ENCODE measurements at regions not wholly inside any gene's neighbourhood (a gene's known extent, or its start where the extent isn't known, plus 50 kb on each side); places are given as distances from the start of the nearest gene placed in this dataset.

- H3K4me1 ChIP-seq, result no peaks in the 10 kb centered on the region
- H3K4me3 ChIP-seq, result no peak overlapping the region
- ATAC-seq (no peak), DNase-seq (no peak)
- H3K27me3 ChIP-seq, result no peaks in the 10 kb centered on the region
- WGBS, 2 donors, result 71 to 76% methylated on average over 5 of the region's 5 CpGs
- intact Hi-C loops (cut with DNase I), result no loop called here
- TF ChIP-seq POLR2A (IDR thresholded peaks at IDR 0.05) (no peak), CTCF (IDR thresholded peaks at IDR 0.05) (no peak)
- no peaks in the 10 kb centered on the region for H3K36me3 ChIP-seq (replicated peaks in 1 of 2; ENCODE audit: insufficient read depth in 1 of 2, low read depth in 2 of 2)
- no peak overlapping the region for H3K27ac ChIP-seq
- peaks cover 0 to 6% (median 0%) of the 10 kb centered on the region in 3 donors for H3K9me3 ChIP-seq
Observed at GRCh38 chr18:3391704-3392466, 58.1 kb upstream of the TGIF1 start.

- WGBS, 2 donors, result 58 to 69% methylated on average over 2 of the region's 2 CpGs
- no peak for ATAC-seq
Observed at GRCh38 chr18:3392467-3392855, 57.5 kb upstream of the TGIF1 start.

GRCh38 chr18:3394648-3395047 lies 55.3 kb upstream of the TGIF1 start:
- DNase-seq (no peak), ATAC-seq (no peak)
- 84 to 93% methylated on average over 5 of the region's 5 CpGs for WGBS, 2 donors
- Histone ChIP-seq H3K4me1 (no peaks in the 10 kb centered on the region), H3K27me3 (no peaks in the 10 kb centered on the region), H3K36me3 (replicated peaks in 1 of 2; ENCODE audit: insufficient read depth in 1 of 2, low read depth in 2 of 2) (no peaks in the 10 kb centered on the region), H3K27ac (no peak overlapping the region), H3K9me3 (peaks cover 0 to 6% (median 0%) of the 10 kb centered on the region in 3 donors), H3K4me3 (no peak overlapping the region)
- intact Hi-C loops (cut with DNase I), result no loop called here
- TF ChIP-seq CTCF (IDR thresholded peaks at IDR 0.05) (no peak), POLR2A (IDR thresholded peaks at IDR 0.05) (no peak)

More at GRCh38 chr18:3392467-3392855, 57.5 kb upstream of the TGIF1 start:
- Histone ChIP-seq H3K4me1 (no peaks in the 10 kb centered on the region), H3K36me3 (replicated peaks in 1 of 2; ENCODE audit: insufficient read depth in 1 of 2, low read depth in 2 of 2) (no peaks in the 10 kb centered on the region), H3K27ac (no peak overlapping the region), H3K27me3 (no peaks in the 10 kb centered on the region), H3K4me3 (no peak overlapping the region), H3K9me3 (peaks cover 0 to 6% (median 0%) of the 10 kb centered on the region in 3 donors)
- intact Hi-C loops (cut with DNase I), result no loop called here
- no peak for DNase-seq
- TF ChIP-seq POLR2A (IDR thresholded peaks at IDR 0.05) (no peak), CTCF (IDR thresholded peaks at IDR 0.05) (no peak)

GRCh38 chr18:3395466-3395865 lies 54.5 kb upstream of the TGIF1 start:
- no peak overlapping the region for H3K27ac ChIP-seq
- no peaks in the 10 kb centered on the region for H3K4me1 ChIP-seq
- H3K36me3 ChIP-seq (replicated peaks in 1 of 2; ENCODE audit: insufficient read depth in 1 of 2, low read depth in 2 of 2), result no peaks in the 10 kb centered on the region
- H3K4me3 ChIP-seq, result no peak overlapping the region
- intact Hi-C loops (cut with DNase I), result no loop called here
- TF ChIP-seq CTCF (IDR thresholded peaks at IDR 0.05), result no peak
- no peak for TF ChIP-seq POLR2A (IDR thresholded peaks at IDR 0.05)
- ATAC-seq (no peak), DNase-seq (no peak)
- H3K9me3 ChIP-seq, result no peaks in the 10 kb centered on the region
- 43 to 52% methylated on average over 2 of the region's 2 CpGs for WGBS, 2 donors
- H3K27me3 ChIP-seq, result no peaks in the 10 kb centered on the region

Data from body of pancreas (tissue), 4 donors.